Astrocyte (in vitro differentiated cells and primary cell): ENCODE measurements at regions not wholly inside any gene's neighbourhood (a gene's known extent, or its start where the extent isn't known, plus 50 kb on each side); places are given as distances from the start of the nearest gene placed in this dataset.
A peak's percentile ranks its signal among the peaks of the same experiment; 100 is the strongest.

ENCODE experiments used
- DNase-seq: peaks from one replicate; pipeline ENCODE4 v3.0.0-alpha.2; 2010; ENCODE audit warnings: low read depth
- FAIRE-seq: peaks from 2 replicates; lab custom pipeline; 2011; peaks lifted over from hg19 to GRCh38; lab: Jason Lieb, UNC
- H2AFZ ChIP-seq: 2 replicates; pipeline ENCODE4 v1.6.0; 2012; ENCODE audit warnings: low read depth, low read length, inconsistent platforms
- H3K27ac ChIP-seq: 2 replicates; pipeline ENCODE4 v1.5.1; 2011; ENCODE audit warnings: low read depth, low read length, inconsistent platforms
- H3K27me3 ChIP-seq: 2 replicates; pipeline ENCODE4 v1.6.0; 2011; ENCODE audit warnings: low read length, inconsistent platforms; ENCODE audit not compliant: insufficient read depth
- H3K36me3 ChIP-seq: 2 replicates; pipeline ENCODE4 v1.5.1; 2011; ENCODE audit warnings: low read length, inconsistent platforms; ENCODE audit not compliant: insufficient read depth
- H3K4me1 ChIP-seq: 2 replicates; pipeline ENCODE4 v1.5.1; 2011; ENCODE audit warnings: low read length, inconsistent platforms; ENCODE audit not compliant: insufficient read depth
- H3K4me2 ChIP-seq: 2 replicates; pipeline ENCODE4 v1.6.0; 2012; ENCODE audit warnings: low read length, inconsistent platforms
- H3K4me3 ChIP-seq: 2 replicates; pipeline ENCODE4 v1.5.1; 2011; ENCODE audit warnings: low read depth, mild to moderate bottlenecking, low read length, inconsistent platforms; ENCODE audit not compliant: insufficient read depth
- H3K79me2 ChIP-seq: 2 replicates; pipeline ENCODE4 v1.6.0; 2012; ENCODE audit warnings: mild to moderate bottlenecking, low read length, inconsistent platforms; ENCODE audit not compliant: insufficient read depth
- H3K9ac ChIP-seq: 2 replicates; pipeline ENCODE4 v1.6.0; 2012; ENCODE audit warnings: mild to moderate bottlenecking, low read length, inconsistent platforms
- H3K9me3 ChIP-seq: 2 replicates; pipeline ENCODE4 v1.5.1; 2012; ENCODE audit warnings: low read depth, mild to moderate bottlenecking, low read length, inconsistent platforms; ENCODE audit not compliant: insufficient read depth
- H4K20me1 ChIP-seq: 2 replicates; pipeline ENCODE4 v1.6.0; 2012; ENCODE audit warnings: low read length, inconsistent platforms; ENCODE audit not compliant: insufficient read depth
- H3K27ac Mint-ChIP-seq: one replicate; pipeline ENCODE4 v1.8.0; 2021; ENCODE audit warnings: mild to moderate bottlenecking, mixed read lengths; ENCODE audit not compliant: unreplicated experiment
- H3K27me3 Mint-ChIP-seq: one replicate; pipeline ENCODE4 v1.8.0; 2021; ENCODE audit warnings: low read depth, mixed read lengths; ENCODE audit not compliant: unreplicated experiment
- H3K36me3 Mint-ChIP-seq: one replicate; pipeline ENCODE4 v1.8.0; 2021; ENCODE audit warnings: low read depth, mixed read lengths; ENCODE audit not compliant: unreplicated experiment
- H3K4me1 Mint-ChIP-seq: one replicate; pipeline ENCODE4 v1.8.0; 2021; ENCODE audit warnings: low read depth, mixed read lengths; ENCODE audit not compliant: unreplicated experiment
- H3K4me3 Mint-ChIP-seq: one replicate; pipeline ENCODE4 v1.8.0; 2021; ENCODE audit warnings: mild to moderate bottlenecking, moderate library complexity, mixed read lengths; ENCODE audit not compliant: unreplicated experiment
- H3K9me3 Mint-ChIP-seq: one replicate; pipeline ENCODE4 v1.8.0; 2021; ENCODE audit warnings: mild to moderate bottlenecking, mixed read lengths; ENCODE audit not compliant: unreplicated experiment
- EZH2 ChIP-seq: IDR thresholded peaks from 2 replicates; pipeline ENCODE4 v1.6.1; 2012; ENCODE audit warnings: mild to moderate bottlenecking, low read length, inconsistent platforms; ENCODE audit not compliant: insufficient read depth
- TF ChIP-seq, protein P1 (sequence below): IDR thresholded peaks from 2 replicates; pipeline ENCODE4 v1.5.1; 2011; ENCODE audit warnings: low read depth, mild to moderate bottlenecking, inconsistent platforms, low read length, moderate library complexity; ENCODE audit not compliant: insufficient read depth

- Histone ChIP-seq H3K4me3 (no peak overlapping the region), H3K36me3 (no peaks in the 10 kb centered on the region), H3K79me2 (no peaks in the 10 kb centered on the region), H3K9ac (no peak overlapping the region), H4K20me1 (no peaks in the 10 kb centered on the region), H2AFZ (no peak overlapping the region), H3K27ac (no peak overlapping the region), H3K27me3 (no peaks in the 10 kb centered on the region), H3K4me1 (no peaks in the 10 kb centered on the region), H3K4me2 (no peak overlapping the region), H3K9me3 (no peaks in the 10 kb centered on the region)
- no peaks in the 10 kb centered on the region for H3K9me3 Mint-ChIP-seq
- H3K4me3 Mint-ChIP-seq, result no peak overlapping the region
- H3K27ac Mint-ChIP-seq, result peak overlapping the region; percentile 10
- H3K27me3 Mint-ChIP-seq, result peaks cover 8% of the 10 kb centered on the region
- H3K36me3 Mint-ChIP-seq, result no peaks in the 10 kb centered on the region
- FAIRE-seq (no peak), DNase-seq (no peak)
- peaks cover 7% of the 10 kb centered on the region for H3K4me1 Mint-ChIP-seq
- TF ChIP-seq, protein P1, sequence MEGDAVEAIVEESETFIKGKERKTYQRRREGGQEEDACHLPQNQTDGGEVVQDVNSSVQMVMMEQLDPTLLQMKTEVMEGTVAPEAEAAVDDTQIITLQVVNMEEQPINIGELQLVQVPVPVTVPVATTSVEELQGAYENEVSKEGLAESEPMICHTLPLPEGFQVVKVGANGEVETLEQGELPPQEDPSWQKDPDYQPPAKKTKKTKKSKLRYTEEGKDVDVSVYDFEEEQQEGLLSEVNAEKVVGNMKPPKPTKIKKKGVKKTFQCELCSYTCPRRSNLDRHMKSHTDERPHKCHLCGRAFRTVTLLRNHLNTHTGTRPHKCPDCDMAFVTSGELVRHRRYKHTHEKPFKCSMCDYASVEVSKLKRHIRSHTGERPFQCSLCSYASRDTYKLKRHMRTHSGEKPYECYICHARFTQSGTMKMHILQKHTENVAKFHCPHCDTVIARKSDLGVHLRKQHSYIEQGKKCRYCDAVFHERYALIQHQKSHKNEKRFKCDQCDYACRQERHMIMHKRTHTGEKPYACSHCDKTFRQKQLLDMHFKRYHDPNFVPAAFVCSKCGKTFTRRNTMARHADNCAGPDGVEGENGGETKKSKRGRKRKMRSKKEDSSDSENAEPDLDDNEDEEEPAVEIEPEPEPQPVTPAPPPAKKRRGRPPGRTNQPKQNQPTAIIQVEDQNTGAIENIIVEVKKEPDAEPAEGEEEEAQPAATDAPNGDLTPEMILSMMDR, result no peak
- TF ChIP-seq EZH2, result no peak
Observed at GRCh38 chr16:24430954-24431760, 108.2 kb upstream of the RBBP6 start.

DNA sequence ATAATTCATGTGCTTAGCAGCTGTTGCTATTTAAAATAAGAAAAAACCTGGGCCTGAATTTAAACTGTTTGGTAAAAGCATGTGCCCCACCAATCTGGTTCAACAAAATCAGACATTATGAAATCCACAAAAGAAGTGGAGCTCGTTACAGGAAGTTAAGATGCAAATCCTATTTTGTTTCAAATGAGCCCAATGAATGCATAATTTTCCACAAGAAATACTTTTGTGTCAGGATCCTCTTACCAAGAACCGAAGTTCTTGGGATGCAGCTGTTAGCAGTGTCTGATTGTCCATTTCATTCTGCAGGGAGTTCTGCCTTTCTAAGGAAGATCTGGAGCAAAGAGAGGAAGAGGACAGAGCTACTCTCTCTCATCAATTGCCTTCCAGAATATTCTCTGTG, 105.7 kb upstream of the RBBP6 start:
- Histone ChIP-seq H3K27ac (no peak overlapping the region), H2AFZ (no peak overlapping the region), H3K4me1 (no peaks in the 10 kb centered on the region), H3K9ac (no peak overlapping the region), H3K4me2 (no peak overlapping the region), H3K9me3 (no peaks in the 10 kb centered on the region), H4K20me1 (no peaks in the 10 kb centered on the region), H3K4me3 (no peak overlapping the region), H3K36me3 (no peaks in the 10 kb centered on the region), H3K79me2 (no peaks in the 10 kb centered on the region), H3K27me3 (no peaks in the 10 kb centered on the region)
- Mint-ChIP-seq H3K4me1 (peaks cover 7% of the 10 kb centered on the region), H3K27ac (no peak overlapping the region), H3K4me3 (no peak overlapping the region), H3K36me3 (no peaks in the 10 kb centered on the region), H3K9me3 (no peaks in the 10 kb centered on the region), H3K27me3 (peaks cover 14% of the 10 kb centered on the region)
- no peak for DNase-seq
- no peak for TF ChIP-seq EZH2
- TF ChIP-seq, protein P1, result no peak
- FAIRE-seq, result no peak

- no peak for TF ChIP-seq EZH2
- TF ChIP-seq, protein P1, result no peak
- Histone ChIP-seq H4K20me1 (no peaks in the 10 kb centered on the region), H2AFZ (no peak overlapping the region), H3K27me3 (no peaks in the 10 kb centered on the region), H3K4me3 (no peak overlapping the region), H3K9ac (no peak overlapping the region), H3K9me3 (no peaks in the 10 kb centered on the region), H3K4me1 (no peaks in the 10 kb centered on the region), H3K27ac (no peak overlapping the region), H3K79me2 (no peaks in the 10 kb centered on the region), H3K4me2 (no peak overlapping the region), H3K36me3 (no peaks in the 10 kb centered on the region)
- no peak overlapping the region for H3K4me3 Mint-ChIP-seq
- DNase-seq (no peak), FAIRE-seq (no peak)
- H3K9me3 Mint-ChIP-seq, result no peaks in the 10 kb centered on the region
- H3K4me1 Mint-ChIP-seq, result no peaks in the 10 kb centered on the region
- no peaks in the 10 kb centered on the region for H3K36me3 Mint-ChIP-seq
- H3K27me3 Mint-ChIP-seq, result peaks cover 10% of the 10 kb centered on the region
- no peak overlapping the region for H3K27ac Mint-ChIP-seq
Observed at GRCh38 chr16:24440306-24440705, 99.1 kb upstream of the RBBP6 start.
